Right lobe of liver (tissue), 4 donors: ENCODE measurements at regions not wholly inside any gene's neighbourhood (a gene's known extent, or its start where the extent isn't known, plus 50 kb on each side); places are given as distances from the start of the nearest gene placed in this dataset.

Experiments used
- POLR2A ChIP-seq: fragments of 450-650 bp; IDR thresholded peaks from one replicate; pipeline ENCODE4 v1.6.1; 2017; ENCODE audit warnings: antibody characterized with exemption, mild to moderate bottlenecking
- TF ChIP-seq, protein P1 (sequence below), 4 donors: fragments of 200-600 bp in 3 of 4; fragments of 450-650 bp in 1 of 4; IDR thresholded peaks; one replicate each; pipeline versions ENCODE4 v1.5.1 to v1.8.0; 2016 to 2022; ENCODE audit warnings: antibody characterized with exemption in 4 of 4, mild to moderate bottlenecking in 2 of 4
- donor health status: DM: no; HTN: no; CAD: no.
- donor health status: DM: no; HTN: no; CAD: no.
- donor health status: DM: no; HTN: yes; CAD: no.

DNA sequence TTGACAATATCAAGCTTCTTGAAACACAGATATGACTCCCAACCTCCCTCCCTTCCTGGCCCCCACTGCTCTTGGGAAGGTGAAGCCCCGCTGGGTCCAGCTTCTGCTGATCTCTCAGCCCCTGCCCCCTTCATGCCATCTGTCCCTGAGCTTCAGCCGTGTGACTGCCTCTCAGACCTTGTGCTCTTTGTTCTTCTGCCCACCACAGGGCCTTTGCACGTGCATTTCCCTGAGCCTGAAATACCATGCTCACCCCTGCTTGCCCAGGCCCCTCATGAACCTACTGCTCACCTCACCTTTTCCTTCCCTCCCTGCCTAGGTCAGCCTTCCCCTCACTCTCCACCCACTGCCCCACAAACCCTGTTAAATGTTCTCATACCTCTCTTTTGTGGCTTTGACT, 241.7 kb upstream of the PMEPA1 start:
- TF ChIP-seq, protein P1, sequence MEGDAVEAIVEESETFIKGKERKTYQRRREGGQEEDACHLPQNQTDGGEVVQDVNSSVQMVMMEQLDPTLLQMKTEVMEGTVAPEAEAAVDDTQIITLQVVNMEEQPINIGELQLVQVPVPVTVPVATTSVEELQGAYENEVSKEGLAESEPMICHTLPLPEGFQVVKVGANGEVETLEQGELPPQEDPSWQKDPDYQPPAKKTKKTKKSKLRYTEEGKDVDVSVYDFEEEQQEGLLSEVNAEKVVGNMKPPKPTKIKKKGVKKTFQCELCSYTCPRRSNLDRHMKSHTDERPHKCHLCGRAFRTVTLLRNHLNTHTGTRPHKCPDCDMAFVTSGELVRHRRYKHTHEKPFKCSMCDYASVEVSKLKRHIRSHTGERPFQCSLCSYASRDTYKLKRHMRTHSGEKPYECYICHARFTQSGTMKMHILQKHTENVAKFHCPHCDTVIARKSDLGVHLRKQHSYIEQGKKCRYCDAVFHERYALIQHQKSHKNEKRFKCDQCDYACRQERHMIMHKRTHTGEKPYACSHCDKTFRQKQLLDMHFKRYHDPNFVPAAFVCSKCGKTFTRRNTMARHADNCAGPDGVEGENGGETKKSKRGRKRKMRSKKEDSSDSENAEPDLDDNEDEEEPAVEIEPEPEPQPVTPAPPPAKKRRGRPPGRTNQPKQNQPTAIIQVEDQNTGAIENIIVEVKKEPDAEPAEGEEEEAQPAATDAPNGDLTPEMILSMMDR (IDR thresholded peaks at IDR 0.05) = no peak
- TF ChIP-seq POLR2A = no peak
